HepG2 (cell line): ENCODE measurements at regions not wholly inside any gene's neighbourhood (a gene's known extent, or its start where the extent isn't known, plus 50 kb on each side); places are given as distances from the start of the nearest gene placed in this dataset.

Experiments used
- ATAC-seq: fragments of 200-7000 bp; cut with Tn5 transposase; 3 replicates; pipeline ENCODE4 v1.9.1; 2020; ENCODE audit warnings: mild to moderate bottlenecking, moderate library complexity
- BruUV-seq: library from RNA; stranded (reverse); fragments of 400-500 nt; replicated peaks from 2 replicates; lab custom pipeline; 2021; lab: Mats Ljungman, UMichigan
- CTCF ChIA-PET: fragments of 300-600 bp; formaldehyde crosslinking; extraction: SDS; loops from one replicate; lab custom pipeline; 2021; ENCODE audit warnings: low total read pairs, inconsistent platforms, low intra/inter-chr PET ratio; lab: Yijun Ruan, JAX
- POLR2A ChIA-PET: fragments of 350-600 bp; sonication (Branson Sonifier 250); formaldehyde crosslinking; loops from one replicate; lab custom pipeline; 2020; ENCODE audit warnings: antibody characterized with exemption, inconsistent platforms; lab: Yijun Ruan, JAX
- DNase-seq: peaks from one replicate; pipeline ENCODE4 v3.0.0-alpha.2; 2015; ENCODE audit warnings: low spot score
- FAIRE-seq: peaks from 3 replicates; lab custom pipeline; 2011; peaks lifted over from hg19 to GRCh38; lab: Jason Lieb, UNC
- H2AFZ ChIP-seq: one replicate; pipeline ENCODE4 v1.6.1; 2011; ENCODE audit warnings: low read length, inconsistent platforms
- H3K27ac ChIP-seq: fragments of 300-600 bp; 3 replicates; pipeline ENCODE4 v1.8.0; 2011; ENCODE audit warnings: mixed run types, mild to moderate bottlenecking, mixed read lengths, low read length, inconsistent platforms; ENCODE audit not compliant: insufficient read depth; ENCODE audit errors: extremely low read length
- H3K27me3 ChIP-seq, 2 experiments: fragments of 200-600 bp in 1 of 2; 2 replicates in 1 of 2; 3 replicates in 1 of 2; pipeline versions ENCODE4 v1.6.0 to v1.8.0; 2011; ENCODE audit warnings: low read length in 2 of 2, mild to moderate bottlenecking in 2 of 2, moderate library complexity in 2 of 2, inconsistent platforms in 1 of 2; ENCODE audit not compliant: insufficient read depth in 2 of 2, control insufficient read depth in 1 of 2
- H3K36me3 ChIP-seq, 2 experiments: fragments of 200-600 bp in 1 of 2; replicated peaks in 1 of 2; 2 replicates in 1 of 2; 3 replicates in 1 of 2; pipeline versions ENCODE4 v1.5.1 to v1.8.0; 2011; ENCODE audit warnings: low read length in 2 of 2, inconsistent platforms in 1 of 2; ENCODE audit not compliant: insufficient read depth in 2 of 2, control insufficient read depth in 1 of 2
- H3K4me1 ChIP-seq: 2 replicates; pipeline ENCODE4 v1.5.1; 2012; ENCODE audit warnings: low read length, inconsistent platforms; ENCODE audit not compliant: insufficient read depth
- H3K4me2 ChIP-seq: 2 replicates; pipeline ENCODE4 v1.6.0; 2011; ENCODE audit warnings: low read depth, low read length, inconsistent platforms
- H3K4me3 ChIP-seq, 3 experiments: fragments of 200-600 bp in 1 of 3; sonication (generic), shearing (Covaris generic) in 1 of 3; replicated peaks in 1 of 3; 2 replicates each; pipeline ENCODE4 v1.5.1; 2011 to 2016; ENCODE audit warnings: low read length in 3 of 3, inconsistent platforms in 2 of 3, low read depth in 2 of 3, mild to moderate bottlenecking in 2 of 3, control low read depth in 1 of 3, mixed read lengths in 1 of 3; ENCODE audit not compliant: insufficient read depth in 1 of 3
- H3K79me2 ChIP-seq: one replicate; pipeline ENCODE4 v1.6.1; 2011; ENCODE audit warnings: low read length, inconsistent platforms; ENCODE audit not compliant: insufficient read depth
- H3K9ac ChIP-seq: 2 replicates; pipeline ENCODE4 v1.6.0; 2011; ENCODE audit warnings: mild to moderate bottlenecking, low read depth, low read length, inconsistent platforms; ENCODE audit not compliant: insufficient read depth
- H3K9me3 ChIP-seq: 2 replicates; pipeline ENCODE4 v1.5.1; 2012; ENCODE audit warnings: mild to moderate bottlenecking, low read length
- H4K20me1 ChIP-seq: 2 replicates; pipeline ENCODE4 v1.6.0; 2011; ENCODE audit warnings: inconsistent platforms, mild to moderate bottlenecking, low read length, moderate library complexity; ENCODE audit not compliant: insufficient read depth
- KIAA2018 ChIP-seq: sonication (generic); formaldehyde crosslinking; IDR thresholded peaks from 2 replicates; pipeline ENCODE4 v1.5.0; 2020; ENCODE audit warnings: mild to moderate bottlenecking, missing genetic modification reagents, borderline replicate concordance
- ZNF180 ChIP-seq: sonication (generic); formaldehyde crosslinking; IDR thresholded peaks from 2 replicates; pipeline ENCODE4 v1.4.0; 2020; ENCODE audit warnings: low read depth, missing genetic modification reagents, borderline replicate concordance
- ZNF567 ChIP-seq: sonication (generic); formaldehyde crosslinking; IDR thresholded peaks from 2 replicates; pipeline ENCODE4 v1.8.1; 2023; ENCODE audit warnings: mild to moderate bottlenecking, missing genetic modification reagents, borderline replicate concordance
- WGBS: methylation state at CpG from one replicate; pipeline ENCODE4 v1.1.6; 2017; ENCODE audit warnings: low lambda C conversion rate; 5-methylcytosine and 5-hydroxymethylcytosine counted together
- in situ Hi-C: cut with HindIII; loops from 2 replicates; pipeline ENCODE4 v1.10.0; 2017; ENCODE audit warnings: low pct_unique_long_range_greater_than_20kb; ENCODE audit not compliant: extremely low pct_ligation_motif_present
- intact Hi-C: fragments of 100-400 bp; cut with micrococcal nuclease; formaldehyde crosslinking; loops from one replicate; pipeline ENCODE4 v1.10.0; 2022; ENCODE audit not compliant: unreplicated experiment
- TF ChIP-seq, protein P1 (sequence below): sonication (generic); formaldehyde crosslinking; conservative IDR thresholded peaks from 2 replicates; pipeline ENCODE4 v1.4.0; 2020; ENCODE audit warnings: missing genetic modification reagents
- TF ChIP-seq, protein P2 (sequence below): sonication (generic); formaldehyde crosslinking; IDR thresholded peaks from 2 replicates; pipeline ENCODE4 v1.4.0; 2020; ENCODE audit warnings: missing genetic modification reagents, borderline replicate concordance
- TF ChIP-seq, protein P3 (sequence below): sonication (generic); formaldehyde crosslinking; IDR thresholded peaks from 2 replicates; pipeline ENCODE4 v1.8.0; 2022; ENCODE audit warnings: mild to moderate bottlenecking, missing genetic modification reagents, borderline replicate concordance

- no peak overlapping the region for H2AFZ ChIP-seq
- ATAC-seq (no peak), FAIRE-seq (no peak), DNase-seq (no peak)
- H3K4me2 ChIP-seq, result no peak overlapping the region
- BruUV-seq, result no TSS peak
- ChIA-PET POLR2A (no interaction called here), CTCF (no interaction called here)
- no peaks in the 10 kb centered on the region for H3K27me3 ChIP-seq
- H3K27ac ChIP-seq, result no peak overlapping the region
- in situ Hi-C loops, result no loop called here
- WGBS, result 46% methylated on average over 14 of the region's 16 CpGs
- no peaks in the 10 kb centered on the region for H3K9me3 ChIP-seq
- H4K20me1 ChIP-seq, result no peaks in the 10 kb centered on the region
- H3K36me3 ChIP-seq, result no peaks in the 10 kb centered on the region
- H3K79me2 ChIP-seq, result no peaks in the 10 kb centered on the region
- H3K9ac ChIP-seq, result no peak overlapping the region
- H3K4me3 ChIP-seq, result no peak overlapping the region
- intact Hi-C loops, result no loop called here
- H3K4me1 ChIP-seq, result no peaks in the 10 kb centered on the region
- TF ChIP-seq, protein P1, sequence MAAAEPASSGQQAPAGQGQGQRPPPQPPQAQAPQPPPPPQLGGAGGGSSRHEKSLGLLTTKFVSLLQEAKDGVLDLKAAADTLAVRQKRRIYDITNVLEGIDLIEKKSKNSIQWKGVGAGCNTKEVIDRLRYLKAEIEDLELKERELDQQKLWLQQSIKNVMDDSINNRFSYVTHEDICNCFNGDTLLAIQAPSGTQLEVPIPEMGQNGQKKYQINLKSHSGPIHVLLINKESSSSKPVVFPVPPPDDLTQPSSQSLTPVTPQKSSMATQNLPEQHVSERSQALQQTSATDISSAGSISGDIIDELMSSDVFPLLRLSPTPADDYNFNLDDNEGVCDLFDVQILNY (CRISPR knock-in tag), result no peak
- TF ChIP-seq KIAA2018 (CRISPR knock-in tag), result no peak
- TF ChIP-seq, protein P2, sequence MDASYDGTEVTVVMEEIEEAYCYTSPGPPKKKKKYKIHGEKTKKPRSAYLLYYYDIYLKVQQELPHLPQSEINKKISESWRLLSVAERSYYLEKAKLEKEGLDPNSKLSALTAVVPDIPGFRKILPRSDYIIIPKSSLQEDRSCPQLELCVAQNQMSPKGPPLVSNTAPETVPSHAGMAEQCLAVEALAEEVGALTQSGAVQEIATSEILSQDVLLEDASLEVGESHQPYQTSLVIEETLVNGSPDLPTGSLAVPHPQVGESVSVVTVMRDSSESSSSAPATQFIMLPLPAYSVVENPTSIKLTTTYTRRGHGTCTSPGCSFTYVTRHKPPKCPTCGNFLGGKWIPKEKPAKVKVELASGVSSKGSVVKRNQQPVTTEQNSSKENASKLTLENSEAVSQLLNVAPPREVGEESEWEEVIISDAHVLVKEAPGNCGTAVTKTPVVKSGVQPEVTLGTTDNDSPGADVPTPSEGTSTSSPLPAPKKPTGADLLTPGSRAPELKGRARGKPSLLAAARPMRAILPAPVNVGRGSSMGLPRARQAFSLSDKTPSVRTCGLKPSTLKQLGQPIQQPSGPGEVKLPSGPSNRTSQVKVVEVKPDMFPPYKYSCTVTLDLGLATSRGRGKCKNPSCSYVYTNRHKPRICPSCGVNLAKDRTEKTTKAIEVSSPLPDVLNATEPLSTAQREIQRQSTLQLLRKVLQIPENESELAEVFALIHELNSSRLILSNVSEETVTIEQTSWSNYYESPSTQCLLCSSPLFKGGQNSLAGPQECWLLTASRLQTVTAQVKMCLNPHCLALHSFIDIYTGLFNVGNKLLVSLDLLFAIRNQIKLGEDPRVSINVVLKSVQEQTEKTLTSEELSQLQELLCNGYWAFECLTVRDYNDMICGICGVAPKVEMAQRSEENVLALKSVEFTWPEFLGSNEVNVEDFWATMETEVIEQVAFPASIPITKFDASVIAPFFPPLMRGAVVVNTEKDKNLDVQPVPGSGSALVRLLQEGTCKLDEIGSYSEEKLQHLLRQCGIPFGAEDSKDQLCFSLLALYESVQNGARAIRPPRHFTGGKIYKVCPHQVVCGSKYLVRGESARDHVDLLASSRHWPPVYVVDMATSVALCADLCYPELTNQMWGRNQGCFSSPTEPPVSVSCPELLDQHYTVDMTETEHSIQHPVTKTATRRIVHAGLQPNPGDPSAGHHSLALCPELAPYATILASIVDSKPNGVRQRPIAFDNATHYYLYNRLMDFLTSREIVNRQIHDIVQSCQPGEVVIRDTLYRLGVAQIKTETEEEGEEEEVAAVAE (CRISPR knock-in tag), result no peak
- no peak for TF ChIP-seq ZNF567 (CRISPR knock-in tag)
- TF ChIP-seq, protein P3, sequence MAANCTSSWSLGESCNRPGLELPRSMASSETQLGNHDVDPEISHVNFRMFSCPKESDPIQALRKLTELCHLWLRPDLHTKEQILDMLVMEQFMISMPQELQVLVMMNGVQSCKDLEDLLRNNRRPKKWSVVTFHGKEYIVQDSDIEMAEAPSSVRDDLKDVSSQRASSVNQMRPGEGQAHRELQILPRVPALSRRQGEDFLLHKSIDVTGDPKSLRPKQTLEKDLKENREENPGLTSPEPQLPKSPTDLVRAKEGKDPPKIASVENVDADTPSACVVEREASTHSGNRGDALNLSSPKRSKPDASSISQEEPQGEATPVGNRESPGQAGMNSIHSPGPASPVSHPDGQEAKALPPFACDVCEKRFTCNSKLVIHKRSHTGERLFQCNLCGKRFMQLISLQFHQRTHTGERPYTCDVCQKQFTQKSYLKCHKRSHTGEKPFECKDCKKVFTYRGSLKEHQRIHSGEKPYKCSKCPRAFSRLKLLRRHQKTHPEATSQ, result no peak
- TF ChIP-seq ZNF180 (CRISPR knock-in tag), result no peak
Observed at GRCh38 chr7:69430384-69431021, 167.8 kb upstream of the AUTS2 start.
